ENCODE measurements at regions not wholly inside any gene's neighbourhood (a gene's known extent, or its start where the extent isn't known, plus 50 kb on each side); places are given as distances from the start of the nearest gene placed in this dataset.
A peak's percentile ranks its signal among the peaks of the same experiment; 100 is the strongest.

GRCh38 chr10:44054046-44054445, 330.9 kb downstream of the CXCL12 start:
- DNase-seq (ENCODE audit: low read depth), result no peak

DNA sequence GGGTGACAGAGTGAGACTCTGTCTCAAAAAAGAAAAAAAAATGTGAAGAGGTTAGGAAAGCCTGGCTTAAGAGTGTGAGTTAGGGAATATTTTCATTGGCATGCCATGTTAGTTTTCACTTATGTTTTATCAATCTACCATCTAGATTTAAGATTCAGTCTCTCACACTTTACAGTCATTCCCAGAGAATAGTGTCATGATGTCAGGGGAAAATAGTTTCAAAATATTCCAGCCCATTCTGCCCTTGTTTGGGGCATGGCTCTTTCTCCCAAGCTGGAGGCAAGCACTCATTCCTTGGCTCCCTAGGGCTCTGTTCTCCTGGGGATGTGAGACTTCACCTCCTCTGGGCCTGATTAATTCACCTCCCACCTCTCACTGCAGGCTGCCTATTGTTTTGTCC, 331.5 kb downstream of the CXCL12 start:
- no peak for DNase-seq (ENCODE audit: low read depth)

DNA sequence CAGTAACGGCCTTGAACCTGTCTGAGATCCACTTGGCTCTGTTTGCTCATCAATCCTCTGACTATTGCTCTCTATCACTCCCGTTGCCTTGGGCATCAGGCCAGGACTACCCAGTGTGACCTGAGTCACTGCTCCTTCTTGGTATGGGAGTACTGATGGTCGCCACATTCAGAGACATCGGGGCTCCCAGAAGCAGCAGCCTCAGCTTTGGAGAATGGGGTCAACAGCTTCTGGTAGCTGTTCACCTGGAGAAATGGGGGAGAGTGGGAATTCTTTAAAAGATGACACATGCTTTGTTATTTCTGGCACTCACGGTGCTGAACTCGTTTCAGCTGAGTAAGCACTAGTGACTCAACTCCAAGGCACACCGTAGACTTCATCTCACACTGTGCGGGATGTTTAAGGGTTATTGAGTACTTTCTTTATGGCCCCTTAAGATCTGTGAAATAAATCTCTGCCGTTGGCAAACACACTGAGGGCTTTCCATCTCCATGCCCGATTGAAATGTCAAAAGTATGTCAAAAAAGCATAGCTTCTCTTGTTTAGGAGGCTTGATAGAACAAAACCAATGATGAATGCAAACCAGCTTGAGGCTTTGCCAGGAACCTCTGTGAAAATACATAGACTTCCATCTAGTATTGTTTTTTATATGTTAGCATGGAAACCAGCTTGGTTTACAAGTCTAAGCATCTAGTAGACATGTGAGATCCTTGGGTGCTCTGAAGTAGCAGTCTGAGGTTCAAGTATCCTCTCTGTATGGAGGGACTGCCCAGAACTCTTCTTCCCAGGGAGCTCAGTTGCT, 333.1 kb downstream of the CXCL12 start:
- no peak for DNase-seq (ENCODE audit: low read depth)

DNA sequence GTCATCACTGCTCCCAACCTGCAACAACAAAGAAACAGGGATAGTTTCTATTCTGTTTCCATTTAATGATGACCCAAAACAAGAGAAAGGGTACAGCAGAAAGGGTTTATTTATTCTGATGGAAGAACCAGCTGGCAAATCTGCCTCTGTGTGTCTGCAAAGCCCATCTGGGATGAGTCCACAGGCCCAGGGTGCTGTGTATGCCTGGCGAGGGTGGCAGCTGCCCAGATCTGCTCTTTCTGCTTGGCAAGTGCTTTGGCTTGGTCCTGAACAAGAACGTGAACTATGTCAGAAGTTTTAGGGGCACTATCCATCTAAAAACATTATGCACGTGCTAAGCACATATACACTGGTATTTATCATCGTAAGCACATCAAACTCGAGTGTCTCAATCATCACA, 333.8 kb downstream of the CXCL12 start:
- no peak for DNase-seq (ENCODE audit: low read depth)

GRCh38 chr10:44049301-44050015, 335.4 kb downstream of the CXCL12 start:
- DNase-seq (ENCODE audit: low read depth), result no peak

- DNase-seq (ENCODE audit: low read depth), result no peak
Observed at GRCh38 chr10:44047361-44047760, 337.5 kb downstream of the CXCL12 start.

GRCh38 chr10:44046605-44047004, 338.3 kb downstream of the CXCL12 start:
- DNase-seq (ENCODE audit: low read depth), result peak; percentile 35

DNA sequence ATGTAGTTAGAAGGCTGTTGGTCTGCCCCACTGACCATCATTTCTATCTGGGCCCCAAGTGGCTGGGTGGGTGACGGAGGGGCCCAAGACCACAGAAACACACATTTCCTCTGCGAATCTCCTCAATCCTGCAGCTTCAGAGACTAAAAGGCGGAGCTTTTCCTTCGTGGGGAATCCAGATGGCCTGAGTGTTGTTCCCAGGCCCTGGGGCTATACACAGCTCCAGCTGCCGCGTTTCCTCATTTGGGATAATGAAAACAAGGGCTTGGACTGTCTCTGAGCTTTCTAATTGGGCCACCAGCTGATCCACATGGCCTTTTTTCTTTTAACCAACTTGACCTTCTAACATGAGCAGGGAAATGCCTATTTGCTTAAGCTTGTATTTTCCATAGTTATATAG, 339.9 kb downstream of the CXCL12 start:
- DNase-seq (ENCODE audit: low read depth), result peak; percentile 57

DNA sequence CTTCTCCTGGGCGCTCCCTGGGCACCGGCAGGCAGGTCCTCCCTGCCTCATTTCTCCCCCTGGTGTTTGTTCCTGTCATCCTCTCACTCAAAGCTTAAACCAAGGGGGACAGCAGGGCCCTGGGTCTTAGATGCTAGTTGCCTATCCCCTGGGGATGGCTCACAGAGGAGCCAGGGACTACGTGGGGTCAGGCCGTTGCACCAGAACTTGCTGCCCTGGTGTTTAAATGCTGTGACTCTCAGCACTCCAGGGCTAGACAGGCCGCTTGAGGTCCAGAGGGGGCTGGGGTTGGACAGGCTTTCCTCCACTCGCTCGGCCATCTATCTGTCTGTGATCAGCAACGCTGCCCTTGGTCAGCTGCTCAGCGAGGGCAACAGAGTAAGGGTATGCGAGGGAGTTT, 340.3 kb downstream of the CXCL12 start:
- DNase-seq (ENCODE audit: low read depth), result no peak

DNA sequence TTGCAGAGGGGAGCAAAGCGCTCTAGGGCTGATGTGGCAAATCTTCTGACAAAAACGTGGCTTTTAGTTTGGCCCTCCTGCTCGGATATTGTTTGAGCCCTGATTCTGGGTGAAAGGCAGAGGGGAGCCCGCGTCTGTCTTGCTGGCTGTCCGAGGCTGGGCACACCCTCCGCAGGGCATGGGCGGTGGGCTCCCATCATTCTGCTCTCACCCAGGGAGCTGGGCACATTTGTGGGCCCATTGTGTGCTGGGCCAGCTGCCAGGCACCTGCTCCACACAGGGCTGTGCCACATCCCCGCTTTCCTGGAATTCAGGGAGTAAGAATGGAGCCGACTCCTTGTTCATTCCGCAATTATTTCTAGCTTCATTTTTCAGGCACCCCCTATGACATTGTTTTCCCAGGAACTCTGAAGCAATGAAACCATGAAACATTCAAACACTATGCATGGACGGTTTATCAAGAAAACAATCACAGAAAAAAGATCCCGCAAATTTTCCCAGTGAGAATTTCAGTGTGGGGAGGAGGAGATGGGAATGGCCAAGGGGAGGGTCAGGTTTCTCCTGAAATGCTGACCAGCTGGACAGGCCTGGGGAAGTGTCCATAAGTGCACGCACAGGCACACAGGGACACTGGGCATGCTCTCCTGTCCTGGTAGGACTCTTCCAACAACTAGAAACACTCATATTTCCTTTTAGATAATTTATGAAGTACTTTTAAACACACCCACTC, 341.1 kb downstream of the CXCL12 start:
- DNase-seq (ENCODE audit: low read depth), result no peak

DNA sequence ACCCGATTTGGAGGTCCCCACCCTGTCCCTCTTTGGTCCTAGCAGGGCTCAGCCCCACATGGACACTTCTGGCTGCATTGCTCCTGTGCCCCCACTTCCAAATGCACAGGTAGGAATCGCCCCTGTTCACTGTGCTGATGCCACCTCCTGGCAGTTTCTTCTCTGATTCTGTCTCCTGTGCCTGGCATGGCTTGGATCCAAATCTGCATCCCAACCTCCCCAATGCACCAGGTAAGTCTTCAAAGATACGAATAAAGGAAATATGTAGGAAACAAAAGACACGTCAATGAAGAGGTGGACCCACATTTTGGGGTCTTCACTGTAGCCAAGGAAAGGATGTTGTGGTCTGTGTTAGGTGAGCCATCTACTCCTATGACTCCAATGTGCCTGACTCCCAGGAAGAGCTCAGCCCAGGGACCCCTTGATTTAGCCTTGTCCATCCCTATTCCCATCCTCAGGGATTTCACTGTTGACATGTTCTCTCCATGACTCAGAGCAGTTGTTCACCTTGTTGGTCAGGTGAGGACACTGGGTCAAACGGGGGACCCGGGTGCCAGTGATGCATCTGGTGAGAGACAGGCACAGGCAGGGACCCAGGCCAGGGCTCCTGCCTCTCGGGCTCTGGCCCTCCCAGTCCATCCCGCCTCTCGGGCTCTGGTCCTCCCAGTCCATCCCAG, 341.8 kb downstream of the CXCL12 start:
- no peak for DNase-seq (ENCODE audit: low read depth)

DNA sequence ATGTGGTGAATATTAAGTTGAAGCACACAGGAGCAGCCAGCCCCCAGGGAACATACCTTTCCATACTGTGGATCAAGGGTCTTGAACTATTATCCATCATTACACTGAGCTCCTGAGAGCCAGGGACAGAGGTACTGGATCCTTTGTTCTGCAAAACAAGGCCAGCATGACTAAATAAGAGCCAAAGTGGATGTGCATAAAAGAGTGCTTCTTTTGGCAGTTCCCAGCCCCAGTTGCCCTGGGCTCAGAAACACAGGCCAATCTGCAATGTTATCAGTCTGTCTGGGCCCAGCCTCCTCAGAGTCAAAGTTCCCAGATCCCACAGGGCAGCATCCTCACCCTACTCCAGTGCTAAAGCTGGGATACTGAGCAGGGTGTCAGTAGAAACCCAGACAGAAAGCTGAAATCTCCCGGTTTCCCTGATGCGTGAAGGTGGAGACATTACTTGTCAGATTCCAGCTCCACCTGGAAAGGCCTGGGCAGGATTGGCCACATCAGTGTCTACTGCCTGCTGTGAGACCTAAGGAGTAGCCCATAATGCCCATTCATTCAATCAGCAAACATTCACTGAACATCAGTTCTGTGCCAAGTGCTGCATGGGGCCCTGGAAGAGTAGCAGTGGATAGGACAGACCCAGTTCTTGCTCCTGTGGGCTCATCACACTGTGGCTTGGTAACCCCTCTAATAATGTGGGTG, 342.7 kb downstream of the CXCL12 start:
- DNase-seq (ENCODE audit: low read depth), result no peak

DNA sequence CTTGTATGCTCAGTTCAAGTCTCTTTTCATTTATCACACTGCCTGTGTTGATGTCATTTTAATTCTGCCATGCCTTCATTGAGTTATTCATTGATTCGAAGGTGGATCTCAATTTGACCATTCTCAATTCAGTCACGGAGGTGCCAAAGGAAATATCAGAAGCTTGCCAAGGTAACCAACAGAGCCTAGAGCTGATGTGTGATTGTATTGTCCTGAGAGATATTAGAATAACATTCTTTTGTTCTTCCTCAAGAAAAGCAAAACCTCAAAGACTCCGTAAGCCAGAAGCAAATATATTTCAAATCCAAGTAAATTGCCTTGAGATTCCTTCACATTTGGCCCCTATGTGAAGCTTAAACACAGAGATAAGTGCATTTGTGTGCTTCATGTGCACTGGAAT, 345.3 kb downstream of the CXCL12 start:
- DNase-seq (ENCODE audit: low read depth), result no peak

GRCh38 chr10:44036425-44036824, 348.5 kb downstream of the CXCL12 start:
- DNase-seq (ENCODE audit: low read depth), result peak; percentile 56

DNA sequence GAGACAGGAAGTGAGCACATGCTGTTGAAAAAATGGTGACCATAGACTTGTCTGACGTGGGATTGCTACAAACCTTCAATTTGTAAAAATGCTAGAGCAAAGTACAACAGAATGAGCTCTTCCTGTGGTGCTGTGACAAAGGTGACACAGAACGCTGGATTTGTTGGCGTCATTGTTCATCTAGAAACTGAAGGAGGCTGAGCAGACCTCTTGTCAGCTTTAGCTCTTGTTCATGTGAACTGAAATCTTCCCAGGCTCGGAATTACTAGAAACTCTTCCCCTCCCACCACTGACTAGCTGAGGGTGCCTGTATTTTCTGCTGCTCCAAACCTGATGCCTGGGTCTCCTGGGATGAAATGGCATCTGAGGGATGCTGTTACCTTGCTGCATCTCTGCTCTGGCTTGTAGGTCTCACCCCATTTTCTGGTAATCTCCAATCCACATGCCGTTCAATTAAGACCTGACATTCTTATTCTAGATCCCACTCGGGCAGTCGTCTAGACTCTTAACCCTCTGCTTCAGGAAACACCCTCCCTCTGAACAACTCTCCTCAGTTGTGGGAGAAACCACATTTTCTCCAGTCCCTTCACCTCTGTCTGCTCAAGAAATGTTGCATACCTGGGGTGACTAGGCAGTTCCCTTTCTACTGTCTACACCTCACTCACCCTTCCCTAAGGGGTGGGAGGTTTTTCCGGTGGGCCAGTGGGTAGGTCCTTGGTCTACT, 349.3 kb downstream of the CXCL12 start:
- DNase-seq (ENCODE audit: low read depth), result no peak

DNA sequence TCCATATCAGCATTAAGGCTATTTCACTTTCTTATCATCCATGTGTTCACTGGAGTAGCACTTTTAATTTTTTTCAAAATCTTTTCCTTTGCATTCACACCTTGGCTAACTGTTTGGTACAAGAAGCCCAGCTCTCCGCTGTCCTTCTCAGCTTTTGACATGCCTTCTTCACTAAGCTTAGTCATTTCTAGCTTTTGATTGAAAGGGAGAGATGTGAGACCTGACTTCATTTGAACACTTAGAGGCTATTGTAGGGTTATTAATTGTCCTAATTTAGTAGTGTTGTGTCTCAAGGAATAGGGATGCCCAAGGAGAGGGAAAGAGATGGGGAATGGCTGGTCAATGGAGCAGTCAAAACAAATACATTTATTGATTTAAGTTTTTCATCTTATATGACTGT, 350.0 kb downstream of the CXCL12 start:
- DNase-seq (ENCODE audit: low read depth), result no peak

DNA sequence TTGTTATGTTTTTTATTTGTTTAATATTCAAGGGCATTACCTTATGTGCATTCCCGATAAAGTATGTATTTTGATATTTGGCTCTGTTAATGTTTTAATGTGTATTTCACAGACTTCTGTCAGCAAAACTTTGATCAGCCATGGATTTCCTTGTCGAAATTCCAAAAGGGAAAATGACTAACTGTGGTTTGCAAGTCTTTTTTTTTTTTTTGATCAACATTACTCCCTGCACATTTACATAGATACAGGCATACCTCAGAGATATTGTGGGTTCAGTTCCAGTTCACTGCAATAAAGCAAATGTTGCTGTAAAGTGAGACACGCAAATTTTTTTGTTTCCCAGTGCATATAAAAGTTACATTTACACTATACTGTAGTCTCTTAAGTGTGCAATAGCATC, 351.9 kb downstream of the CXCL12 start:
- DNase-seq (ENCODE audit: low read depth), result no peak

GRCh38 chr10:44032216-44032615, 352.7 kb downstream of the CXCL12 start:
- DNase-seq (ENCODE audit: low read depth), result peak; percentile 83

- DNase-seq (ENCODE audit: low read depth), result no peak
Observed at GRCh38 chr10:44030738-44031137, 354.2 kb downstream of the CXCL12 start.

DNA sequence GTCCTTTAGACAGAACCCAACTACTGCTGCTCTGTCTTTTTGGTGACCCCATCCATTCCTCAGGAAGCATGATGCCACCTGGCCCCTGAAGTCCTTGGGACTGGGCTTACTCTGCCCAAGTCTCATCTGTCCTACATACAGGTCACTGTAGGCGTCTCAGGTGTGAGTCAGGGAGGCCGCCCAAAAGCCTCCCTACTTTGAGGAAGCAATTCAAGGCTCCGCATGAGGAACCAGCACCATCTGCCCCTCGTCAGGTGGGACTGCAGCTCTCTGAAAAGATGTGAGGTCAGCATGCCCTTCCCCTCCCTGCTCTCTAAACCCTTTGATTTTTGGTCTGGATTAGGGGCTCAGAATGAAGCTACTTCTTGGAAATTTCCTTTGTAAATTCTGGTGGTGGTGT, 354.8 kb downstream of the CXCL12 start:
- DNase-seq (ENCODE audit: low read depth), result no peak

Data from fibroblast of gingiva (primary cell).